Sciatic nerve (tissue), 2 donors: ENCODE measurements at regions not wholly inside any gene's neighbourhood (a gene's known extent, or its start where the extent isn't known, plus 50 kb on each side); places are given as distances from the start of the nearest gene placed in this dataset.

Source experiments
- ATAC-seq: fragments of 200-7000 bp; cut with Tn5 transposase; one replicate; pipeline ENCODE4 v1.9.1; 2020; ENCODE audit warnings: mild to moderate bottlenecking, moderate library complexity
- DNase-seq: peaks from one replicate; pipeline ENCODE4 v3.0.0-alpha.2; 2020; ENCODE audit warnings: low spot score
- intact Hi-C: fragments of 100-400 bp; cut with DNase I; formaldehyde crosslinking; loops from one replicate; pipeline ENCODE4 v1.14.2; 2022
- donor health status: DM: no; HTN: no; CAD: no.
- donor health status: DM: no; HTN: no; CAD: no.

DNA sequence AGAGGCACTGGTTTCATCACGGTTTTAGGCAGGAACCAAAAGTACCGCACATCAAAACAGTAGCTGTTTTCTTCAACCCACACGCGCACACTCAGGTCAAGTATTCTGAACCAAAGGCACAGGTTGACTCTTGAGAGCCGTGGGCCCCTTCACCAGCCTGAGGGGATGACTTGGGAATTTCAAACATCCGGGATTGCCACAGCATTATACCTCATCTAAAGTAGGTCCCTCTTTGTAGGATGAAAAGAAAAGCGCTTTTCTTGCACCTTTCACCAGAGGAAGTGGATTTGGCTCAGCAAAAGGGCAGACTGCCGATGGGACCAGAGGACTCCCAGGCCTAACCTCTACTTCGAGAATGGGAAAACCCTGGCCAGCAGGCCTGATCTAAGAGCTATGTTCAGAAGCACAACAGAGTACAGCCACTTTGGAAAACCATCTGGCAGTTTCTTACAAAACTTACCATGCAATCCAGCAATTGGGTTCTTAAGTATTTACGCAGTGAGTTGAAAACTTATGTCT lies 88.2 kb upstream of the PROK2 start:
- ATAC-seq: no peak
- intact Hi-C loops: loop anchor here (10.0 kb wide), 1 partner anchor 952 kb away; no protein-coding TSS in a partner anchor
- DNase-seq: no peak

DNA sequence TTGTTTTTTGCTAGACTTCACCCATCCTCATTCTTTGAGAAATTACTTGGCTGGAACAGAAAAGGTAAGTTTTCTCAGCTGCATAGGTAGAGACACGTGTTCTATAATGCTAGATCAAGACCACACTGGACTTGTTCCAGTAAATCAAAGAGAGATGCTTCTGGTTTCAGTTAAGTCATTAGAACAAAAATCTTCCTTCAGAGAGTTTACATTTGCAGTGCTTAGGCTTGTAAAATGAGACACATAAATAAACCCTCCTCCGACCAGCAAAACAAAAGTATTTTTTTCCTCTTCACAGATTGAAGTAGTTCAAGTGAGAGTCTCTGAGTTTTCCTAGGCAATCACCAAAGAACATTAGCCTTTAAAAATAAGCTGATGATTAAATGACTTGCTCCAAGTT lies 87.3 kb upstream of the PROK2 start:
- intact Hi-C loops: loop anchor here (10.0 kb wide), 1 partner anchor 953 kb away; no protein-coding TSS in a partner anchor
- ATAC-seq (no peak), DNase-seq (no peak)

DNA sequence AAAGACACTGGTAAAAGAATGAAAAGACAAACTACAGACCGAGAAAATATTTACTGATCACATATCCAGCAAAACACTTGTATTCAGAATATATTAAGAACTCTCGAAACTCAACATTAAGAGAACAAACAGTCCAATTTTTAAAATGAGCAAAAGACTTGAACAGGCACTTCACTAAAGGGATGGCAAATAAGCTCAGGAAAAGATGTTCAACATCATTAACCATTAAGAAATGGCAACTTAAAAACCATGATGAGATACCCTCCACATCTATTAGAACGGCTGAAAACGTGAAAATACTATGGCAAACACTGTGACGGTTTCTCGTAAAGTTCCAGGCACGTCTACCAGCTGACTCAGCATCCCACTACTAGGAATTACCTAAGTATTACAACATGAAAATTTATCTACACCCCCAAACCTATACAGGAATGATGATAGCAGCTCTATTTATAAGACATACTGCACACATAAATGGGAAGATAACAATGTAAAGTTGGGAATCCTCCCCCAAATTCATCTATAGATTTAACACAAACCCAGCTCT lies 86.1 kb upstream of the PROK2 start:
- ATAC-seq (no peak), DNase-seq (no peak)
- intact Hi-C loops: loop anchor here (10.0 kb wide), 1 partner anchor 954 kb away; no protein-coding TSS in a partner anchor

DNA sequence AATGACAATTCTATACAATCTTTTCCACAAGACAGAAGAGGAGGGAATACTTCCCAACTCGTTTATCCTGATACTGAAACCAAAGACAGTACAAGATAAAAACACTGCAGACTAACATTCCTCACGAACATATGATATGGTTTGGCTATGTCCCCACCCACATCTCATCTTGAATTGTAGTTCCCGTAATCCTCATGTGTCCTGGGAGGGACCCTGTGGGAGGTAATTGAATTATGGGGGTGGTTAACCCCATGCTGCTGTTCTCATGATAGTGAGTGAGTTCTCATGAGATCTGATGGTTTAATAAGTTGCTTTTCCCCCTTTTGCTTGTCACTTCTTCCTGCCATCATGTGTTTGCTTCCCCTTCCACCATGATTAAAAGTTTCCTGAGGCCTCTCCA lies 83.9 kb upstream of the PROK2 start:
- ATAC-seq: no peak
- DNase-seq: no peak
- intact Hi-C loops: no loop called here

DNA sequence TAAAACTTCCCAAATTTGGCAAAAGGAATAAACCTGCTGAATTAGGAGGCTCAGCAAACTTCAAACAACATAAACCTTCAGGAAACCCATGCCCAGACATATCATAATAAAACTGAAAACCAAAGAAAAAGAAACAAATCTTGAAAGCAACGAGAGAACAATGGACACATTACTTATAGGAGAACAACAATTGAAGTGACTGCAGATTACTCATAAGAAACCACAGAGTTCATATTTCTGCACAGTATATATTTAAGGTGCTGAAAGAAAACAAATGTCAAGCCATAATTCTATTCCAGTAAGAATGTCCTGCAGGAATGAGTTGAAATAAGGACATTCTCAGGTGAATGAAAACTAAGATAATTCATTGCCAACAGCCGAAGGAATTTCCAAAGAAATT lies 80.8 kb upstream of the PROK2 start:
- ATAC-seq (no peak), DNase-seq (no peak)
- intact Hi-C loops: no loop called here

DNA sequence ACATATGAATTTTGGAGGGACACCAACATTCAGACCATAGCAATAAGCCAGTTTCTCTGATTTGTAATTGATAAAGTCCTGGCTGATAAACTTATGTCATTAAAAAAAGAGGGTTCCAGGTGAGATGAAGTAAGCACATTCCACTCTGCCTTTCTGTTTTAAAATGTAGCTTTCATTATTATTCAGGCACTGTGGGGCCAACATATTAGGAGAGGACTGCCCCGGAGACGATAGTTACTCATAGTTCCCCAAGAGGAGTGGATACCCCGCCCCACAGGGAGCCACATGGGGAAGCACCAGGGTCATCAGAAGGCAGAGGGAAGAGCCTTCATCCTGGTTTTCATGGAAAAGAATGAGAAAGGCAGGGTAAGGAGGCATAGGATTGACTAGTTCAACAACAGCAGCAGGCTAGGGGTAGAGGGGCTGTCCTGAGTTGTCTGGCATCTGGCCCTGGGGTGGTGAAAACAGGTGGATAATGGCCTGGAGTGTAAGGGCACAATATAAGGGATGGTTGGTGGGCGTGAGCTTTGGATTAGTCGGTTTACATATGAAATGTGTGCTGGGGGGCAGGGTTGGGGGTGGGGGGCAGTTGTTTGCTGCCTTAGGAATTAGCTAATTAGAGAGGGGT lies 78.7 kb upstream of the PROK2 start:
- ATAC-seq (no peak), DNase-seq (no peak)
- intact Hi-C loops: no loop called here

DNA sequence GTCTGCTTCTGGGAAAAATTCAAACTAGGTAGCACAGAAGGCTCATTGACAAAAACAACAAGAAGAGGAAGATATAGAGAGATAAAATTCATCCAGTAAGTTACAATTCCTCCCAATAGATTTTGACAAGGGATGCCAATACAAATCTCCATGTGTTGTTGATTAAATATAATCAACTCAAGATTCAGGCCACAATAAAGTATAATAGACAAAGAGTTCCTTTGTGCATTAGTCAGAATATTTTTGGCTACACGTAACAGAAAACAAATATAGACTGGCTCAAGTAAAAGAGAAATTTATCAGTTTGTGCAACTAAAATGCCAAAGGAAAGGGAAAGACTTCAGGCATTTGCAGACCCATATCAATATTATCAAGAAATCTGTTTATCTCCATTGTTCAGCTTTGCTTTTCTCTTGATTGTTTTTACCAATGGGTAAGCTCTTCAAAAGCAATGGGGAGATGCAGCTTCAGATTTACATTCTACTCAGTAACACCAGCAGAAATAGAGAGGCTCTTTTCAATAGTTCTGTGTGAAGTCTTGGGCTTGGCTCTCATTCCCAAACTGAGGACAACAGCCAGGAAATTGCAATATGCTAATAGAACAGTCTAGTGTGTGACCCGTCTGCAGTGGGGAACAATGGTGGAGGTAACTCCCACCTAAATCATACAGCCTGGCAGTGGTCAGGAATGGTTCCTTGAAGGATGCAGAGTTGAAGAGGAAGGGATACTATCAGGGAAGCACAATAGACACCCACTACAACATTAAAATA lies 77.6 kb upstream of the PROK2 start:
- intact Hi-C loops: no loop called here
- peak; percentile 76 for ATAC-seq
- DNase-seq: no peak

DNA sequence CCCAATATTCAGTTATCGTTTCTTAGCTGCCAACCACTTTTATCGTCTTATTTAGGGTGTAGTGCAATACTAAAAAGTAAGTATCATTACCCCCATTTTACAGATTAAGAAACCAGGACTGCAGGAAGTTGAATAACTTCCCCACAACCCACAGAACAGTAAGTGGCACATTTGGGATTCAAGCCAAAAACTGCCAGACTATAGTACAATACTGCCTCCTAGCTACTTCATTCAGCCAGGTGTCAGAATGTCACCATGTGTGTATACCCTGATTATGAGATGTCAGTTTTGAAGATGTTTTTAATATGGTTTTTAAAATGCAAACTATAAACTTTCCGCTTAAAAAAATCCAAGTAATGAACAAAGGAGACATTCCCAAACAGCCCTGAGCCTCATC lies 74.2 kb upstream of the PROK2 start:
- intact Hi-C loops: no loop called here
- ATAC-seq (no peak), DNase-seq (no peak)

DNA sequence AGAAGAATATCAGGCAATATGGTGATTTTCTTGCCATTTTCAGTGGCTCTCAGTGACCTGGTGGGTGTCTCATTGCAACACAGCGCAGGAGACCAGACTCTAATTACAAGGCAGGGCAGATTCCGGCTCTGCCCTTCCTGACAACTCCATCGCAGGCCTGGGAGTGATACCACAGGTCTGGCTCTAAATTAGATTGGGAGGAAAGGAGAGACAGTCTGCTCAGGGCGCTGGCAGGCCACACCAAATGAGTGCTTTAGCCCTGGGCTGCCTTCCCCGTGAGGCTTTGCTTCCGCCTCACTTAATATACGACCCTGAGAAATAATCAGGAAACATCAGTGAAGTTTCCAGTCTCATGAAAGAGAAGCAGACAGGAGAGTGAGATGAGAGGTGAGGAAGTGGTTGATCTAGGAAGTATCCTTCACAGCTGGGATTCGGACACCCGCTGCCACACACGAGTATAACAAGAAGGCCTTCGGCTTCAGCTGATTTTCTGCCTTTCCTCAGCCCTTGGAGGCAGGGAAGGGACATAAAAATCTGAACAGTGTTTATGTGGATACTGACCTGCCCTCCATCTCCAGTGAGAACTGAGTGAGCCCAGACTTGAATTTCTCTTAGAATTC lies 73.7 kb upstream of the PROK2 start:
- DNase-seq (no peak), ATAC-seq (no peak)
- intact Hi-C loops: no loop called here

DNA sequence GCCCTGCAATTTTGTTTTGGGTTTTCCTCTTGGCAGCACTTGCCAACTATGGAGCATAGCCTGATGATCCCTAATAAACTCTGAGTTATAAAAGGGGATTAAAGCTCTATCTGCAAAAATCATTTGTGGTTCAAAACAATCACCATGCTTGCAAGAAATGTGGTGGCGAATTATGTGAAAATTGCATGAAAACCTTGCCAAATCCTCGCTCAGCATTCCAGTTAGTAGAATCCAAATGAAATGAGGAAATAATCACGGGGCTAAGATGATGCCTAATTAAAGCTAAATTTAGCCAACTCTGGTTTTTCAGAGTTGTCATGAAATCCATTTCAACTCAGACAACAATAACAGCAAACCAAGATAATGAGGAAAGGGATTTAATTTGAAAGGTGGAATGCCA lies 73.0 kb upstream of the PROK2 start:
- intact Hi-C loops: no loop called here
- DNase-seq: no peak
- ATAC-seq: no peak

DNA sequence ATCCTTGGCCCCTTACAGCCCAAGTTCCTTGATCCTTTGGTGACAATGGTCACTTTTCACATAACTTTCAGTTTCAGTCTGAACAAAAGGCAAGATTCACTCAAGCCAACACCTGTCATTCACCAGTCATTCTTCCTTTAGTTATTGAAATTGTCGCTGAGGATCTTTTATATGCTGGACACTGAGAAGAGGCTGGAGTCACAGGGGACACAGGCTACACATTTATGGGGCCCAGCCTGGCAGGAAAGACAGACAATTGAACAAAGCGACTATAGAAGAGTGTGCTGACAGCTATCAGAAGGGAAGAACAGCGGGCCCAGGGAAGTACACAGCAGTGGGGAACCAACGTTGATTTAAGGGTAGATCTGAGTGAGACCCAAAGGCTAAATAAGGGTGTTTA lies 69.8 kb upstream of the PROK2 start:
- no peak for DNase-seq
- no peak for ATAC-seq
- intact Hi-C loops: no loop called here

DNA sequence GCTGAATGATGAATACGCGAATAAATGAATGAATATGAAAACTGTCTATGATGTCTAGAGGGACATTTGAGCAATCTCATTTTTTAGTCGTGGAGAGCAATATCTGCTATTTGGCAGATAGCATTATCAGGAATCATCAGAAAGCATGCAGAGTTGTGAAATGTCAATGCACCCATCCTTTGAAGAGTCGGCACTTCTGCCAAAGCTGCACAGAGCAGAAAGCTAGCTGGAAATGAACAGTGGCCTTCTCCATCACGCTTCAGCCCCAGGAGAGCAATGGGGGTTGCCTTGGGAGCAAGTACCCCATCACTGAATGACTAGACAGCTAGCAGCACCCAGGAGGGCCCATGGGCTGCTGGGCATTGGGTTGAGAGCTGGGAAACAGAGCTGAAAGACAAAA lies 69.1 kb upstream of the PROK2 start:
- intact Hi-C loops: no loop called here
- DNase-seq (no peak), ATAC-seq (peak; percentile 28)

DNA sequence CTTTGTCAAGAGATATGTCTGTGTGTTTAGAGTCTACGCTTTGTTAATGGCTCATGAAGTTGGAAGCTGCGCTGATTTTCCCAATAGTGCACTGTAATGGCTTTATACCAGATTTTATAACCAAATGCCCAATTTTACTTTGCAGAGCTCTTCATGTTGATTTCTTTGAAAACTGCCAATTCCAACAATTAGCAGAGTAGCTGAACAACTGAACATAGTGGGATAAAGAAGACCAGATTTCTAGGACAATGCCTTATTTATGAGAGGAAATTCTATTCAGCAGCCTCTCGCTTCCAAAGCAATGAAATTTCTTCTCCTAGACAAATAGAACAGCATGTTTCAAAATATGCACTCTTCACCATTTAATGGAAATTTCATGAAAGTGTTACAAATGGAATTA lies 66.9 kb upstream of the PROK2 start:
- intact Hi-C loops: no loop called here
- DNase-seq (no peak), ATAC-seq (no peak)

DNA sequence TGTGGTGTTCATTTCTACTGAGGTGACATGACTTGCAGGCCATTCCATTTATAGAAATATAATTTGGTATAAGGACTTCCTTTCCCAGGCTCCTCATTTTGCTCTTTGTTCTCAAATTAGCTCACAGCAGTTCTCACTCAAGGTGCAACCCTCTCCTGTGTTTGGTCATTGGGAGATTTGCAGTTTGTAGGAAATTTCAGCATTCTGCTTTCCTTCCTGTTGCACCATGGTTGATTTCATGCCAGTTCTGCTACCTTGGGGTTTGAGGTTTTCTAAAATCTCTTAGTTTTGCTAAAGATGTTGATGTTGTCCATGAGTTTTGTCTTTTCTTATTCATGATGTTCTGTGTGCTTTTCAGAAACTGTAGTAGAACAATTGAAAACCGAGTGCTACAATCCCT lies 65.7 kb upstream of the PROK2 start:
- ATAC-seq: no peak
- no peak for DNase-seq
- intact Hi-C loops: no loop called here

DNA sequence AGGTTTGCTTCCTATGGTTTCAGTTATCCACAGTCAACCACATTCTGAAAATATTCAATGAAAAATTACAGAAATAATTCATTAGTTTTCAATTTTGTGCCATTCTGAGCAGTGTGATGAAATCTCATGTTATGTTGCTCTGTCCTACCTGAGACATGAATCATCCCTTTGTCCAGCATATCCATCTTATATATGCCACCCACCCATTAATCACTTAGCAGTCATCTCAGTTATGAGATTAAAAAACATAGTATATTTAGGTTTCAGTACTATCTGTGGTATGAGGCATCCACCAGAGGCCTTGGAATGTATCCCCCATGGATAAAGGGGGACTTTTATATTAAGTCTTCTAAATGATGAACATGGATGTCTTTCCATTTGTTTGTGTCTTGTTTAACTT lies 64.7 kb upstream of the PROK2 start:
- no peak for DNase-seq
- intact Hi-C loops: no loop called here
- no peak for ATAC-seq

DNA sequence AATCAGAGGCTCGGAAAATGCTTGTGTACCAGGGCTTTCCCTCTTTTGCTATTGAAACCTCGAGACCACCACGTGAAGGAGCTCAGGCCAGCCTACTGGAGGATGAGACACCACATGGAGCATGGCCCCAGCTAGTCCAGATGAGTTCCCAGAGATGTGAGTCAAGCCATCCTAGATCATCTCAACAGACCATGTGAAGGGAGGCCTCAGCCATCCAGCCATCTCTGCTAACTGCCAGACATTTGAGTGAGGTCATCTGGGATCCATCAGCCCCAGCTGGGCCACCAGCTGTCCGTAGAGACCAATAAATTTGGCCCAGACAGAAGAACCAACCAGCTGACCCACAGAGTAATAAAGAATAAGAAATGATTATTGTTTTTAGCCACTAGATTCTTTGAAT lies 62.8 kb upstream of the PROK2 start:
- intact Hi-C loops: no loop called here
- DNase-seq (no peak), ATAC-seq (no peak)

DNA sequence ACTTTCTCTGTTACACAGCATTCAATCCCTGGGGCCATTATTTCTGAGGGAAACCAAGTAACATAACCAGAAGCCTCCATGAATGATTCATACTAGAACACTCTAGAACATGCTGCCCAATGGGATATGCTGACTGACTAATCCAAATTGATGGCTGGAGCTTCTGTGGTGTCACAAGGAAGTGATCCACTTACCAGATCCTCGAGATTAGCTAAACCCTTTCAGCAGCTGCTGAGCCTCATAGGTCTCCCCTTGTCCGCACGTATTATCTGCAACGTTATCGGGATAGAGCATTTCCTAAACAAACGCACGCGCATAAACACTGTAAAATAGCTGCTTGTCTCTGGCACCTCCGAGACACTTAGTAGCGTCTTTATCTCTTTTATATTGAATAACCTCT lies 61.2 kb upstream of the PROK2 start:
- ATAC-seq: no peak
- intact Hi-C loops: no loop called here
- no peak for DNase-seq

DNA sequence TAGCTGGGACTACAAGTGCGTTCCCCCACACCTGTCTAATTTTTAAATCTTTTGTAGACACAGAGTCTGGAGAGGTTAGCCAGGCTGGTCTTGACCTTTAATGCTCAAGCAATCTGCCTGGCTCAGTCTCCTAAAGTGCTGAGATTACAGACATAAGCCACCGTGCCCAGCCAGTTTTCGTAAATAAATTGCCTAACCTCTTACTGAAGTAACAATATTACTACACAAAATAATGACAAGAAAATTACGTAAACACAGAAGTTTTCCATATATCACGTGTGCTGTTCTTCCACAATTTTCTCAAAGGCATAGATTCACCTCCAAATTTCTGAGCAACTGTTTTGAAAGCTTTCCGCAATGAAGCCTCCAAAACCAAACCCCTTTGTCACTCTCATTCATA lies 58.1 kb upstream of the PROK2 start:
- DNase-seq (no peak), ATAC-seq (no peak)
- intact Hi-C loops: no loop called here

DNA sequence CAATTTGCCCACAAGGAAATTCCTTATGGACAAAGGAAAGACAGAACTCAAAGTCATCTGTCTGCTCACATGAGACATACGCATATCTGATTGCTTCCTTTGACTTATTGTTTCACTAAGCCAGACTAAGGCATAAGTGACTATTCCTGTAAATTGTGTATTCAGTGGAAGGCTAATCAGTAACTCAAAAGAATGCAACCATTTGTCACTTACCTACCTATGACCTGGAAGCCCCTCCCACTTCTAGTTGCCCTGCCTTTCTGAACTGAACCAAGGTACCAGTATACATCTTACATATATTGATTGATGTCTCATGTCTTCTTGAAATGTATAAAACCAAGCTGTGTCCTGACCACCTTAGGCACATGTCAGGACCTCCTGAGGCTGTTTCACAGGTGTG lies 53.5 kb upstream of the PROK2 start:
- DNase-seq: no peak
- intact Hi-C loops: no loop called here
- no peak for ATAC-seq
